Adipocyte (in vitro differentiated cells): ENCODE measurements at regions not wholly inside any gene's neighbourhood (a gene's known extent, or its start where the extent isn't known, plus 50 kb on each side); places are given as distances from the start of the nearest gene placed in this dataset.

Source experiments
- DNase-seq: peaks from one replicate; pipeline ENCODE4 v3.0.0-alpha.2; 2015; ENCODE audit warnings: low read depth
- H3K27me3 ChIP-seq: replicated peaks from 2 replicates; pipeline ENCODE4 v1.7.0; 2013; ENCODE audit warnings: mild to moderate bottlenecking, low read length, moderate library complexity; ENCODE audit not compliant: control insufficient read depth, insufficient read depth
- H3K36me3 ChIP-seq: 2 replicates; pipeline ENCODE4 v1.7.0; 2013; ENCODE audit warnings: low read length, mild to moderate bottlenecking, moderate library complexity; ENCODE audit not compliant: control insufficient read depth, insufficient read depth, severe bottlenecking
- H3K4me1 ChIP-seq: 2 replicates; pipeline ENCODE4 v1.7.0; 2013; ENCODE audit warnings: mild to moderate bottlenecking, low read length, moderate library complexity; ENCODE audit not compliant: control insufficient read depth, insufficient read depth
- H3K4me3 ChIP-seq: 2 replicates; pipeline ENCODE4 v1.7.0; 2013; ENCODE audit warnings: mild to moderate bottlenecking, low read length, moderate library complexity
- H3K9ac ChIP-seq: 2 replicates; pipeline ENCODE4 v1.7.0; 2013; ENCODE audit warnings: mild to moderate bottlenecking, low read length, moderate library complexity
- H3K9me3 ChIP-seq: 2 replicates; pipeline ENCODE4 v1.7.0; 2013; ENCODE audit warnings: mild to moderate bottlenecking, low read length, moderate library complexity; ENCODE audit not compliant: control insufficient read depth

DNA sequence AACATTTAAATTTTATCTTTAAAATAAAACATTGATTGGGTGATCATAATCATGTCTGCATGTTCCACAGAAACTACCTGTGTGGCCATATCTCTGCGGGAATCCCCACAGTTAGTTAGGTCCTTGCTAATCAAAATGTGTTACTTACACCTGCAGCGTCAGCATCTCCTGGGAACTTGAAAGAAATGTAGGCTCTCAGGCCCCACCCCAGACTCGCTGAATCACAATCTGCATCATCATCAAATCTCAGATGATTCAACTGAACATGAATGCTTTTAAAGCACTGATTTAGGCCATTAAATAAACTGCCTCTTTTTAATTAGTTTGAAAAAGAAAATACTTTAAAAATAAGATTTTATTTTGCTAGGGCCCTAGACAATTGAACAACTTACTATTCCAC is 577.8 kb downstream of the PYDC2 start:
- no peaks in the 10 kb centered on the region for H3K9me3 ChIP-seq
- DNase-seq: no peak
- no peaks in the 10 kb centered on the region for H3K4me1 ChIP-seq
- H3K27me3 ChIP-seq: no peaks in the 10 kb centered on the region
- H3K36me3 ChIP-seq: no peaks in the 10 kb centered on the region
- H3K9ac ChIP-seq: no peak overlapping the region
- no peak overlapping the region for H3K4me3 ChIP-seq

DNA sequence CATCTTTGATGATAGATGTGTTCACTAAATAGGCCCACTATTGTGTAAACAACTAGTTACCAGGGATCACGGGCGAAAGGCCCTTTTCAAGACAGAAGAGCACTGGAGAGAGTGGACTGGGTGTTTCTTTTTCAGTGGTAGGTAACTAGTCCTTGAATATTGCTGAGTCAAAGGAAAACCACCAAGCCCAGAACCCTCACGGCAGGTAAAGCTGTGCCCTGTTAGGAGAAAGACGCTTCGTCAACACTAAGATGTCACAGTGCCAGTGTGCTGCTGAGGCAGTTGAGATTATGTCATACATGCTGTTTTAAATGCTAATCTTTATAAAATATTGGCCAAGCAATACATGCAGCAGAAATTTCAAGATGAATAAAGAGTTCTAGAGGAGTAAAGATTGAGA is 578.6 kb downstream of the PYDC2 start:
- Histone ChIP-seq H3K4me1 (no peaks in the 10 kb centered on the region), H3K9me3 (no peaks in the 10 kb centered on the region), H3K4me3 (no peak overlapping the region), H3K36me3 (no peaks in the 10 kb centered on the region), H3K27me3 (no peaks in the 10 kb centered on the region), H3K9ac (no peak overlapping the region)
- DNase-seq: no peak

DNA sequence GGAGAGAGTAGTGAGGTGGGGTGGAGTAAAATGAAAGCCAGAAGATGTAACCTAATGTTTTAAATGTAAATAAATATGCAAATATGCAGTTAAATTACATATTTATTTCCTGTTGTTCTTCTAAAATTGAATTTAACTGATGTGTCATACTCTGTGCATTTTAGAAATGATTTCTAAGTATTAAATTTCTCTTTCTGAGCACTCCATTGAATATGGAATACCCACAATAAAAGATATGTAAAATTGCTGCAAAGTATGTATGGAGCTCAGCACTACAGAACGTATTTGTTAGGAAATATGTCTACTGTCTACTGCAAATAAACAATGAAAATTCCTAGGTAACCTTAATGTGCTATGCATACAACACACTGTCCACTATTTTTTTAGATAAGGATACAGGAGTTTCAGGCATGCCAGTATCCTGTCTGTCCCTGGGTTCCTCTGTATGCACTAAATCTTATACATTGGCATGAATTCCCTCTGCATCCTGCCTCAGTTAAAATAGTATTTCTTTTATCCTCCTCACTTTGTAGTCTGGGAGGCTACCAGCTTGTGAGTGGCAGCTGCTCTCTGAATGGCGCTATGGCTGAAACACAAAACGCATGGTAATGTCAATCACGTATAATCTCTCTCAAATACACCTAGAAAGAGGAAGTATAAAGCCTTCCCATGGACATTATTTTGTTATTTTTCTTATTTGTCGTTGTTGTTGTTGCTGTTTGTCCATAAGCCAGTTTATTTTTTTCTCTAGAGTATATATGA is 579.5 kb downstream of the PYDC2 start:
- H3K27me3 ChIP-seq: no peaks in the 10 kb centered on the region
- H3K4me1 ChIP-seq: no peaks in the 10 kb centered on the region
- H3K36me3 ChIP-seq: no peaks in the 10 kb centered on the region
- H3K9ac ChIP-seq: no peak overlapping the region
- H3K4me3 ChIP-seq: no peak overlapping the region
- no peak for DNase-seq
- H3K9me3 ChIP-seq: no peaks in the 10 kb centered on the region

DNA sequence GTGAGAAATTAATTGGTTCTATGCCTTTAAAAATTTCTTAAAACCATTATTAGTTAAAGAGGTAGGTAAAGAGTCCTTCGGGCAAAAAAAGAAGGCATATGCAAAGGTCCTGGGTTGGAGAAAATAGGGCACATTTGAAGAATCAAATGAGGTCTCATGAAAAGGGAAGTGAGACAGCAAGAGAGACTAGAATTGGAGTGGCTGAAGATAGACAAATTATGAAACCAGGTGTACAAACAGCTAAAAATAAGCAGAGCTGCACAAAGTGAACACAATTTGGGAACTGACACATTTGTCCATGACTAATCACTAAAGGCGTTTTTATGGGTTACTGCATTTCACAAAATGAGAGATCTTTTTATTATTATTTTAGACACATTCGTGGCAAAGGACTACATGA is 581.2 kb downstream of the PYDC2 start:
- H3K9ac ChIP-seq: no peak overlapping the region
- no peak overlapping the region for H3K4me3 ChIP-seq
- H3K9me3 ChIP-seq: no peaks in the 10 kb centered on the region
- DNase-seq: no peak
- no peaks in the 10 kb centered on the region for H3K36me3 ChIP-seq
- H3K27me3 ChIP-seq: no peaks in the 10 kb centered on the region
- no peaks in the 10 kb centered on the region for H3K4me1 ChIP-seq

DNA sequence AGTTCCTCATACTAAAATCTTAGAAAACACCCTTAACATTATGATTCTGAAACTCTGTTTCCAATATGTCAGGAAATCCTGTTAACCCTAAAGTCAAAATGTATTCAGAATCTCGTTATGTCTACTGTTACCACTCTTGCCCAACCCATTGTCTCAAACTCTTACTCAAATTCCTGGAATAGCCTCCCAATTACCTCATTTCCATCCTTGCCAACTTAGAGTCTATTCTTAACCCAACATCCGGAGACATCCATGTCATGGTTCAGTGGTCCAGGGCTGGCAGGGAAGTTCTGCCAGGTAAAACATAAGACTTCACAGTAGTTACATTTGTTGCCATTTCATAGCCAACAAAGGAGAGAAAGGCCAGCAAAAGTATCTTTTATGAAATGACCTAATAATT is 593.9 kb downstream of the PYDC2 start:
- Histone ChIP-seq H3K27me3 (no peaks in the 10 kb centered on the region), H3K9ac (no peak overlapping the region), H3K4me1 (no peaks in the 10 kb centered on the region), H3K4me3 (no peak overlapping the region), H3K9me3 (no peaks in the 10 kb centered on the region), H3K36me3 (no peaks in the 10 kb centered on the region)
- DNase-seq: no peak

DNA sequence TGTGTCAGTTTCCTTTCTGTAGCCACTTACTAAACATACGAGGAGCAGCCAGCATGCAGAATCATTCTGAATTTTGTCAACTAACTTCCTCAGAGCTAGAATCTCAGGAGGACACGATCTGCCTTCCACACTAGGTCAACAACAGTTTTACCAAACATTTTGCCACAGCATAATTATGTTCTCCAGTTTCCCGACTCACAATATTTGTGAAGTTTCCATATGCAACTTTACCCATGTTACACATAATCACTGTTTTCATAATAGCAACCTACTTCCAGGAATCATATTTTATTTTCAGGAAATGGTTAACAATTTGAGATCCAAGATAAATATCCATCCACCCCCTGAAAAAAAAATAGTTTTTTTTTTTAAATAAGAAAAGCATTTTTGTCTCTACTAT is 595.0 kb downstream of the PYDC2 start:
- DNase-seq: no peak
- Histone ChIP-seq H3K4me1 (no peaks in the 10 kb centered on the region), H3K9me3 (no peaks in the 10 kb centered on the region), H3K27me3 (no peaks in the 10 kb centered on the region), H3K4me3 (no peak overlapping the region), H3K36me3 (no peaks in the 10 kb centered on the region), H3K9ac (no peak overlapping the region)

DNA sequence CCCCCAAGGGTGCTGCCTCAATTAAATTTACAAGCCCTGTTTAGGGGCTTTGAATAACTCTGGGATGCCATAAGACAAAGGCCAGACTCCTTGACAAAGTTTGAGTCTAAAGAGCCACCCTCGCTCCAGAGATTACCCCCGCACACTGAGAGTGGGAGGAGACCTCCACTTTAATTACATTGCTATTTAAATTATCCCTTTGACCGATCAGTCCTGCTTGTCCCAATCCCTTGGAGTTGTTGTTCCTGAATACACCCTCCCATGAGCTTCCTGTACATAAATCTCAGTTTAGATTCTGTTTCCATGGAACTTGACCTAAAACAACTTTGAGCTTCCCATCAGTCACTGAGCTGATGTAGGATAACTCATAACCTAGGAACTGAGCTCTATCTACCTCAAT is 596.3 kb downstream of the PYDC2 start:
- Histone ChIP-seq H3K36me3 (no peaks in the 10 kb centered on the region), H3K4me1 (no peaks in the 10 kb centered on the region), H3K4me3 (no peak overlapping the region), H3K27me3 (no peaks in the 10 kb centered on the region), H3K9ac (no peak overlapping the region), H3K9me3 (no peaks in the 10 kb centered on the region)
- DNase-seq: no peak

DNA sequence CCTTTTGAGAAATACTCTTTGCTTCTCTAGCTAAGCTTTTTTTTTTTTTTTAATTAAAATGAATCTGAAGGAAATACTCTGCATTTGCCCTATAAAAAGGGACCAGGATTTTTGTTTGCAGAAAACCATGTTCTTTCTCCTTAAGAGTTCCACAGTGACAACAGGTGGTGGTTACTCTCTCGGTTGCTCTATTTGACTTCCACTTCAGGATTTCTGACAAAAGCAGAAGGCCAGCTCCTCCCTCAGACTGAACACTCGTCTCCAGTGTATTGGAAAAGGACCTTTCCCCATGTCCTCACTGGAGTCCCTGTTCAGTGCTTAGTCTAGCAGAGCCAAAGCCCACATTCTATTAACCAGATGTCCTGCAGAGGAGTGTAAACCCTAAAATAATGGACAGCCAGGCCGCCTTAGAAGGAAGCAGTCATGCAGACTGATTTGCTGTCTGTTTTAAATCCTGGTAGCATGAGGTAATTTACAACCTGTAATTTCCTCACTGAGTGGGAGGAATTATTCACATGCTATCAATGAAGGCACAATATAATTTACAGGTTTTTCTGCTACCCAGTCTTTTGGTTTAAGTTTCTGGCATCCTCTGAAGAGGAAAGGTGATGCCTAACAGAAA is 599.3 kb downstream of the PYDC2 start:
- no peaks in the 10 kb centered on the region for H3K9me3 ChIP-seq
- no peaks in the 10 kb centered on the region for H3K4me1 ChIP-seq
- no peak for DNase-seq
- no peak overlapping the region for H3K9ac ChIP-seq
- H3K27me3 ChIP-seq: no peaks in the 10 kb centered on the region
- no peaks in the 10 kb centered on the region for H3K36me3 ChIP-seq
- no peak overlapping the region for H3K4me3 ChIP-seq

DNA sequence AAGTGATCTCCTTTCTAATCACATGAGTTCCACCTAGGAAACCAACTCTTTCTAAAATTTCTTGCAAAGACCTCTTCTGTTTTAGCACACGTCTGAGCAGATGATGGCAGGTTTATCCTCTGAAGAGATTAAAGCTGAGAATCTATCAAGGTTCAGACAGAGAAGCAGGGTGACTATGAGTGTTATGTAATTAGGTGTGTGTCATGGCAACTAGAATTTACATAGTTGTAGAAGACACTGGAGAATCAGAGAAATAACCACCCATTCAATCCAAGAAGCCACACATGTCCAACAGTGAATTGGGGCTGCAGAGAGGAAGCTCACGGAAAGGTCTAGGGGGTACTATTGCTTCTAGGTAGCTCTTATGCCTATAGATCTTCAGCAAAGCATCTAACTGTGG is 600.5 kb downstream of the PYDC2 start:
- Histone ChIP-seq H3K9me3 (no peaks in the 10 kb centered on the region), H3K4me3 (no peak overlapping the region), H3K4me1 (no peaks in the 10 kb centered on the region), H3K9ac (no peak overlapping the region), H3K36me3 (no peaks in the 10 kb centered on the region), H3K27me3 (no peaks in the 10 kb centered on the region)
- no peak for DNase-seq

DNA sequence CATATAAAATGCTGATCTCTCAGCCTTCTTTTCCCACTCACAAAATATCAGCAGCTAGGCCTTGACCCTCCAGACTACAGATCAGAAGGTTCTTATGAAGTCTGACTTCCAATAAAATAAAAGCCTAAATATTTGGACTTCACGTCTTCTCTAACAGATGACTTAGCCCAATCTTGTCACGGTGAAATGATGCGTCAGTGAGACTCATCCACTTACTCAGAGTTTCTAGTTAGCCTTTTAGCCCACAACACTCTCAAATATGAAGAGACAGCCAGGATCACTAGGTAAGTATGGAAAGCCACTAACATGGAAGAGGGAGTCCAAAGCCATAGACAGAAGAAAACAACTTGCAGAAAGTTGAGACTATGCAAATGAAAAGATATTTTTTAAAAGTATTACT is 601.2 kb downstream of the PYDC2 start:
- H3K4me3 ChIP-seq: no peak overlapping the region
- no peak for DNase-seq
- no peaks in the 10 kb centered on the region for H3K27me3 ChIP-seq
- no peaks in the 10 kb centered on the region for H3K9me3 ChIP-seq
- no peaks in the 10 kb centered on the region for H3K4me1 ChIP-seq
- H3K9ac ChIP-seq: no peak overlapping the region
- no peaks in the 10 kb centered on the region for H3K36me3 ChIP-seq

DNA sequence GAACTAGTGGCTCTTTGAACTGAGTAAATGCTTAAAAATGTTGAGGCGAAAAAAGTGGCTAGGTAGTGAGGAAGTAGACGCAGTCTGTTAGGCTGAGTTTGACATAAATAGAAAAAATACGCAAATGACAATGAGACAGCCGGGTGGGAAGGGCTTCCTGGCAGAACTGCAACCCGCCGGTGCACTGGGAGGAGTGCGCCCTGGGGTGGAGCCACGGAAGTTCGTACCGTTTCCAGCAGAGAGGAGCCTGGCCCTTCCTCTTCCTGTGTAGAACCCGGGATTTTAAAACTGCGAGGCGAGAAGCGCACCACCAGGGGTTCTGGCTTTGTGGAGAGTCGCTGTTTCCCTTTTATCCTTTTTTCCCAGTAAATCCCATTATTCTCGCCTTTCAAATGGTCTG is 602.6 kb downstream of the PYDC2 start:
- Histone ChIP-seq H3K36me3 (no peaks in the 10 kb centered on the region), H3K27me3 (no peaks in the 10 kb centered on the region), H3K4me3 (no peak overlapping the region), H3K9me3 (no peaks in the 10 kb centered on the region), H3K4me1 (no peaks in the 10 kb centered on the region), H3K9ac (no peak overlapping the region)
- no peak for DNase-seq

DNA sequence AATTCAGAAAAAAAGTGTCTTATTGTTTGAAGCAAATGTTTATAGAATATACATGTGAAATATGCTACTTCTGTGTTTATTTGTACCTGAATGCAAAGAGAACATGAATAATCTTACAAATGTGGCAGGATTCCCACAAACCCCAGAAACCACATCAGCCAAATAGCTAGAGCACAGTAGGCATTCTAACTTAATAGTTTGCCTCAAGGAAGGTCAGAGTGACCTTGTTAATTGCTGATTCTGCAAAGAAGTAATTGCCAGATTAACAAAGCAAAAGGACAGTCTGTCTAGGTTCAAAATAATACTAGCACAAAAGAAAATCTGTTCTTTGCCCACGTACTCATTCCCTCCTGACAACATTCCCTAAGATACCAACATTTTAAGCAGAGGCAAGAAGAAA is 604.0 kb downstream of the PYDC2 start:
- no peak overlapping the region for H3K9ac ChIP-seq
- H3K4me3 ChIP-seq: no peak overlapping the region
- no peaks in the 10 kb centered on the region for H3K9me3 ChIP-seq
- H3K4me1 ChIP-seq: no peaks in the 10 kb centered on the region
- H3K27me3 ChIP-seq: no peaks in the 10 kb centered on the region
- no peaks in the 10 kb centered on the region for H3K36me3 ChIP-seq
- DNase-seq: no peak
